HEK293 (cell line): ENCODE measurements at regions not wholly inside any gene's neighbourhood (a gene's known extent, or its start where the extent isn't known, plus 50 kb on each side); places are given as distances from the start of the nearest gene placed in this dataset.

Experiments used
- AEBP2 ChIP-seq: fragments of 450-650 bp; formaldehyde crosslinking; IDR thresholded peaks from 2 replicates; pipeline ENCODE4 v1.5.1; 2016; ENCODE audit warnings: missing biosample characterization, missing genetic modification characterization, borderline replicate concordance
- EGR2 ChIP-seq: fragments of 450-650 bp; formaldehyde crosslinking; IDR thresholded peaks from 2 replicates; pipeline ENCODE4 v1.5.1; 2016; ENCODE audit warnings: low read depth, missing biosample characterization, missing genetic modification characterization
- PATZ1 ChIP-seq: fragments of 450-650 bp; formaldehyde crosslinking; IDR thresholded peaks from 2 replicates; pipeline ENCODE4 v1.5.1; 2016; ENCODE audit warnings: missing biosample characterization, missing genetic modification characterization
- PRDM10 ChIP-seq: fragments of 450-650 bp; formaldehyde crosslinking; IDR thresholded peaks from 2 replicates; pipeline ENCODE4 v1.5.1; 2016; ENCODE audit warnings: missing biosample characterization, missing genetic modification characterization
- PRDM4 ChIP-seq: fragments of 450-650 bp; formaldehyde crosslinking; IDR thresholded peaks from 2 replicates; pipeline ENCODE4 v1.5.1; 2017; ENCODE audit warnings: missing biosample characterization, missing genetic modification characterization
- SP7 ChIP-seq: fragments of 450-650 bp; formaldehyde crosslinking; IDR thresholded peaks from 2 replicates; pipeline ENCODE4 v1.5.1; 2016; ENCODE audit warnings: missing biosample characterization, missing genetic modification characterization
- ZBTB48 ChIP-seq: fragments of 450-650 bp; formaldehyde crosslinking; IDR thresholded peaks from 2 replicates; pipeline ENCODE4 v1.5.1; 2016; ENCODE audit warnings: missing biosample characterization, missing genetic modification characterization
- ZBTB8A ChIP-seq: fragments of 450-650 bp; formaldehyde crosslinking; IDR thresholded peaks from 2 replicates; pipeline ENCODE4 v1.5.1; 2016; ENCODE audit warnings: missing biosample characterization, missing genetic modification characterization
- ZIC2 ChIP-seq: fragments of 450-650 bp; formaldehyde crosslinking; IDR thresholded peaks from 2 replicates; pipeline ENCODE4 v1.5.1; 2016; ENCODE audit warnings: missing biosample characterization, missing genetic modification characterization
- ZNF184 ChIP-seq: fragments of 450-650 bp; IDR thresholded peaks from 2 replicates; pipeline ENCODE4 v1.5.1; 2018; ENCODE audit warnings: missing biosample characterization, mild to moderate bottlenecking, missing genetic modification characterization
- ZNF23 ChIP-seq: fragments of 450-650 bp; formaldehyde crosslinking; IDR thresholded peaks from 2 replicates; pipeline ENCODE4 v1.5.1; 2016; ENCODE audit warnings: missing biosample characterization, missing genetic modification characterization, borderline replicate concordance
- ZNF26 ChIP-seq: fragments of 450-650 bp; formaldehyde crosslinking; IDR thresholded peaks from 2 replicates; pipeline ENCODE4 v1.5.1; 2016; ENCODE audit warnings: missing biosample characterization, missing genetic modification characterization
- ZNF394 ChIP-seq: fragments of 450-650 bp; formaldehyde crosslinking; IDR thresholded peaks from 2 replicates; pipeline ENCODE4 v1.5.1; 2016; ENCODE audit warnings: missing biosample characterization, missing genetic modification characterization, mild to moderate bottlenecking, moderate library complexity, borderline replicate concordance
- ZNF423 ChIP-seq: fragments of 450-650 bp; formaldehyde crosslinking; IDR thresholded peaks from 2 replicates; pipeline ENCODE4 v1.5.1; 2016; ENCODE audit warnings: missing biosample characterization, missing genetic modification characterization
- ZNF449 ChIP-seq: fragments of 450-650 bp; formaldehyde crosslinking; IDR thresholded peaks from 2 replicates; pipeline ENCODE4 v1.5.1; 2017; ENCODE audit warnings: missing biosample characterization, mild to moderate bottlenecking, missing genetic modification characterization, moderate library complexity
- ZNF48 ChIP-seq: fragments of 450-650 bp; formaldehyde crosslinking; IDR thresholded peaks from 2 replicates; pipeline ENCODE4 v1.5.1; 2016; ENCODE audit warnings: missing biosample characterization, missing genetic modification characterization
- ZNF571 ChIP-seq: fragments of 450-650 bp; formaldehyde crosslinking; IDR thresholded peaks from 2 replicates; pipeline ENCODE4 v1.5.0; 2017; ENCODE audit warnings: missing biosample characterization, missing genetic modification characterization
- ZNF600 ChIP-seq: fragments of 450-650 bp; formaldehyde crosslinking; IDR thresholded peaks from 2 replicates; pipeline ENCODE4 v1.5.1; 2016; ENCODE audit warnings: missing biosample characterization, missing genetic modification characterization
- ZNF645 ChIP-seq: fragments of 450-650 bp; formaldehyde crosslinking; IDR thresholded peaks from 2 replicates; pipeline ENCODE4; 2016; ENCODE audit warnings: missing biosample characterization, missing genetic modification characterization
- ZNF701 ChIP-seq: fragments of 450-650 bp; formaldehyde crosslinking; IDR thresholded peaks from 2 replicates; pipeline ENCODE4 v1.5.1; 2016; ENCODE audit warnings: missing biosample characterization, missing genetic modification characterization
- ZNF837 ChIP-seq: fragments of 450-650 bp; formaldehyde crosslinking; IDR thresholded peaks from 2 replicates; pipeline ENCODE4 v1.5.1; 2016; ENCODE audit warnings: missing biosample characterization, missing genetic modification characterization

GRCh38 chr11:115659061-115659963, 155.1 kb upstream of the CADM1 start (continued):
- TF ChIP-seq ZNF645 (tag by site-specific recombination) (no peak), ZNF23 (tag by site-specific recombination) (no peak), ZNF600 (tag by site-specific recombination) (no peak; the same call in 1 of the 2 replicates), ZBTB8A (tag by site-specific recombination) (peak; percentile 35; the same call in 1 of the 2 replicates), EGR2 (peak; percentile 52; the same call in 1 of the 2 replicates), ZNF449 (tag by site-specific recombination) (no peak), ZIC2 (tag by site-specific recombination) (peak; percentile 93), ZNF48 (tag by site-specific recombination) (no peak), PATZ1 (tag by site-specific recombination) (peak; percentile 57), AEBP2 (tag by site-specific recombination) (no peak), PRDM4 (tag by site-specific recombination) (no peak), ZNF837 (tag by site-specific recombination) (no peak), SP7 (tag by site-specific recombination) (no peak; the same call in 1 of the 2 replicates), ZNF184 (no peak), ZBTB48 (peak; percentile 64), ZNF571 (no peak), ZNF423 (tag by site-specific recombination) (0 out of 2 replicates have a peak, but pooled peaks have one; percentile 19), ZNF394 (tag by site-specific recombination) (peak; percentile 51; the same call in 1 of the 2 replicates), ZNF701 (tag by site-specific recombination) (no peak), ZNF26 (no peak), PRDM10 (tag by site-specific recombination) (peak; percentile 8; the same call in 1 of the 2 replicates)
